Muscle layer of colon (tissue), 2 donors: ENCODE measurements at regions not wholly inside any gene's neighbourhood (a gene's known extent, or its start where the extent isn't known, plus 50 kb on each side); places are given as distances from the start of the nearest gene placed in this dataset.
"Not testable (repeated sequence)": the region's sequence is repeated elsewhere in the genome, so short reads cannot be mapped to it uniquely, and the experiment has no call there.

ENCODE experiments used
- H3K27ac ChIP-seq: one replicate; pipeline ENCODE4 v1.7.0; 2013; ENCODE audit warnings: low read depth, mild to moderate bottlenecking, low read length, moderate library complexity
- H3K27me3 ChIP-seq, 2 donors: one replicate each; pipeline ENCODE4 v1.7.0; 2013; ENCODE audit warnings: low read length in 2 of 2, mild to moderate bottlenecking in 2 of 2; ENCODE audit not compliant: insufficient read depth in 2 of 2, control insufficient read depth in 1 of 2
- H3K36me3 ChIP-seq: one replicate; pipeline ENCODE4 v1.7.0; 2013; ENCODE audit warnings: mild to moderate bottlenecking, low read length; ENCODE audit not compliant: insufficient read depth
- H3K4me1 ChIP-seq: one replicate; pipeline ENCODE4 v1.7.0; 2013; ENCODE audit warnings: mild to moderate bottlenecking, low read length; ENCODE audit not compliant: insufficient read depth
- H3K4me3 ChIP-seq, 2 donors: one replicate each; pipeline ENCODE4 v1.7.0; 2013; ENCODE audit warnings: low read length in 2 of 2, low read depth in 1 of 2, mild to moderate bottlenecking in 1 of 2, moderate library complexity in 1 of 2
- H3K9ac ChIP-seq: one replicate; pipeline ENCODE4 v1.7.0; 2013; ENCODE audit warnings: low read length
- H3K9me3 ChIP-seq: one replicate; pipeline ENCODE4 v1.7.0; 2013; ENCODE audit warnings: mild to moderate bottlenecking, low read length
- donor health status: abdominal sarcoma.
- donor health status: Adenocarcinoma of cecum.

- not testable (repeated sequence) for H3K27ac ChIP-seq, H3K9me3 ChIP-seq, H3K9ac ChIP-seq, H3K4me1 ChIP-seq, H3K27me3 ChIP-seq, H3K36me3 ChIP-seq, H3K4me3 ChIP-seq
Measured at GRCh38 chr1:143837924-143838597, 133.7 kb downstream of the FAM72C start.

- H3K27ac ChIP-seq, H3K36me3 ChIP-seq, H3K4me3 ChIP-seq, H3K4me1 ChIP-seq, H3K9me3 ChIP-seq, H3K9ac ChIP-seq, H3K27me3 ChIP-seq: not testable (repeated sequence)
Measured at GRCh38 chr1:143833376-143833775, 138.4 kb downstream of the FAM72C start.

GRCh38 chr1:143832379-143832716 is 139.4 kb downstream of the FAM72C start:
- not testable (repeated sequence) for H3K9me3 ChIP-seq, H3K27me3 ChIP-seq, H3K4me3 ChIP-seq, H3K36me3 ChIP-seq, H3K9ac ChIP-seq, H3K4me1 ChIP-seq, H3K27ac ChIP-seq

- H3K27me3 ChIP-seq, H3K4me1 ChIP-seq, H3K9ac ChIP-seq, H3K27ac ChIP-seq, H3K4me3 ChIP-seq, H3K36me3 ChIP-seq, H3K9me3 ChIP-seq: not testable (repeated sequence)
Measured at GRCh38 chr1:143831479-143832378, 140.1 kb downstream of the FAM72C start.

- H3K4me3 ChIP-seq, H3K27ac ChIP-seq, H3K9ac ChIP-seq: not testable (repeated sequence)
Measured at GRCh38 chr1:143826162-143826561, 145.6 kb downstream of the FAM72C start.

GRCh38 chr1:143824266-143824665 is 147.5 kb downstream of the FAM72C start:
- not testable (repeated sequence) for H3K4me3 ChIP-seq, H3K9ac ChIP-seq, H3K9me3 ChIP-seq, H3K36me3 ChIP-seq, H3K4me1 ChIP-seq, H3K27me3 ChIP-seq, H3K27ac ChIP-seq

More at GRCh38 chr1:143826162-143826561, 145.6 kb downstream of the FAM72C start:
- not testable (repeated sequence) for H3K27me3 ChIP-seq, H3K9me3 ChIP-seq, H3K4me1 ChIP-seq, H3K36me3 ChIP-seq

- H3K4me3 ChIP-seq, H3K4me1 ChIP-seq, H3K27me3 ChIP-seq, H3K9me3 ChIP-seq, H3K36me3 ChIP-seq, H3K9ac ChIP-seq, H3K27ac ChIP-seq: not testable (repeated sequence)
Measured at GRCh38 chr1:143820058-143820457, 151.7 kb downstream of the FAM72C start.

- H3K9me3 ChIP-seq, H3K27ac ChIP-seq, H3K4me1 ChIP-seq, H3K9ac ChIP-seq, H3K36me3 ChIP-seq, H3K27me3 ChIP-seq, H3K4me3 ChIP-seq: not testable (repeated sequence)
Measured at GRCh38 chr1:143816369-143816768, 155.4 kb downstream of the FAM72C start.

GRCh38 chr1:143805374-143805773 is 166.4 kb downstream of the FAM72C start:
- H3K9ac ChIP-seq, H3K36me3 ChIP-seq, H3K4me3 ChIP-seq, H3K4me1 ChIP-seq, H3K27ac ChIP-seq, H3K9me3 ChIP-seq, H3K27me3 ChIP-seq: not testable (repeated sequence)

GRCh38 chr1:143804707-143805356 is 167.0 kb downstream of the FAM72C start:
- H3K9ac ChIP-seq, H3K36me3 ChIP-seq, H3K4me1 ChIP-seq, H3K4me3 ChIP-seq, H3K9me3 ChIP-seq, H3K27me3 ChIP-seq, H3K27ac ChIP-seq: not testable (repeated sequence)

GRCh38 chr1:143803927-143804411 is 167.8 kb downstream of the FAM72C start:
- not testable (repeated sequence) for H3K4me3 ChIP-seq, H3K4me1 ChIP-seq, H3K27me3 ChIP-seq, H3K9me3 ChIP-seq, H3K27ac ChIP-seq, H3K9ac ChIP-seq, H3K36me3 ChIP-seq
